Lower leg skin (tissue), 4 donors: ENCODE measurements at regions not wholly inside any gene's neighbourhood (a gene's known extent, or its start where the extent isn't known, plus 50 kb on each side); places are given as distances from the start of the nearest gene placed in this dataset.

ENCODE experiments used
- DNase-seq, 2 donors: peaks; one replicate each; pipeline ENCODE4 v3.0.0-alpha.2; 2019; ENCODE audit warnings: low spot score in 2 of 2
- H3K4me3 ChIP-seq: fragments of 200-600 bp; sonication (generic); 2 replicates; pipeline ENCODE4 v1.5.1; 2017; ENCODE audit warnings: mild to moderate bottlenecking, low read depth; ENCODE audit not compliant: poor library complexity, severe bottlenecking
- POLR2A ChIP-seq, 2 donors: fragments of 450-650 bp; IDR thresholded peaks; one replicate each; pipeline ENCODE4 v1.6.1; 2016 to 2017; ENCODE audit warnings: antibody characterized with exemption in 2 of 2, mild to moderate bottlenecking in 1 of 2, moderate library complexity in 1 of 2
- WGBS, 2 donors: methylation state at CpG; one replicate each; pipeline ENCODE4 v1.1.5; 2018; 5-methylcytosine and 5-hydroxymethylcytosine counted together
- intact Hi-C: fragments of 100-400 bp; cut with DNase I; formaldehyde crosslinking; loops from one replicate; pipeline ENCODE4 v1.15.0; 2023; ENCODE audit warnings: low total_unique reads
- TF ChIP-seq, protein P1 (sequence below), 3 donors: fragments of 450-650 bp; IDR thresholded peaks; one replicate each; pipeline ENCODE4 v1.5.1; 2016; ENCODE audit warnings: antibody characterized with exemption in 3 of 3, mild to moderate bottlenecking in 3 of 3, moderate library complexity in 2 of 3

DNA sequence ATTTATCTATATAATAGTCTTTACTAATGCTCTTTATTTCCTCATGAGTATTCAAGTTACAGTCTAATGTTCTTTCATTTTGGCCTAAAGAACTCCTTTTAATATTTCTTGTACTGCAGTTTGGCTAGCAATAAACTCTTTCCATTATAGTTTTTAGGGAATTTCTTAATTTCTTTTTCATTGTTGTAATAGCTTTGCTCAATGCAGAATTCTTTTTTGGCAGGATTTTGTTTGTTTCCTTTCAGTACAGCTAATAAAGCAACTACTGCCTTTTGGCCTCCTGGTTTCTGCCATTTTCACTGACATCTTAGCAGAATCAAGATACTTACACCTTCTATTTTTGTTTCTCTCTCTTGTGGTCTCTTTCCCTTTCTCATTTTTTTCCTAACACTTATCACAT, 390.4 kb upstream of the RGPD4 start:
- no peak for TF ChIP-seq POLR2A (IDR thresholded peaks at IDR 0.05)
- TF ChIP-seq, protein P1, sequence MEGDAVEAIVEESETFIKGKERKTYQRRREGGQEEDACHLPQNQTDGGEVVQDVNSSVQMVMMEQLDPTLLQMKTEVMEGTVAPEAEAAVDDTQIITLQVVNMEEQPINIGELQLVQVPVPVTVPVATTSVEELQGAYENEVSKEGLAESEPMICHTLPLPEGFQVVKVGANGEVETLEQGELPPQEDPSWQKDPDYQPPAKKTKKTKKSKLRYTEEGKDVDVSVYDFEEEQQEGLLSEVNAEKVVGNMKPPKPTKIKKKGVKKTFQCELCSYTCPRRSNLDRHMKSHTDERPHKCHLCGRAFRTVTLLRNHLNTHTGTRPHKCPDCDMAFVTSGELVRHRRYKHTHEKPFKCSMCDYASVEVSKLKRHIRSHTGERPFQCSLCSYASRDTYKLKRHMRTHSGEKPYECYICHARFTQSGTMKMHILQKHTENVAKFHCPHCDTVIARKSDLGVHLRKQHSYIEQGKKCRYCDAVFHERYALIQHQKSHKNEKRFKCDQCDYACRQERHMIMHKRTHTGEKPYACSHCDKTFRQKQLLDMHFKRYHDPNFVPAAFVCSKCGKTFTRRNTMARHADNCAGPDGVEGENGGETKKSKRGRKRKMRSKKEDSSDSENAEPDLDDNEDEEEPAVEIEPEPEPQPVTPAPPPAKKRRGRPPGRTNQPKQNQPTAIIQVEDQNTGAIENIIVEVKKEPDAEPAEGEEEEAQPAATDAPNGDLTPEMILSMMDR (IDR thresholded peaks at IDR 0.05) = no peak
- DNase-seq = no peak

DNA sequence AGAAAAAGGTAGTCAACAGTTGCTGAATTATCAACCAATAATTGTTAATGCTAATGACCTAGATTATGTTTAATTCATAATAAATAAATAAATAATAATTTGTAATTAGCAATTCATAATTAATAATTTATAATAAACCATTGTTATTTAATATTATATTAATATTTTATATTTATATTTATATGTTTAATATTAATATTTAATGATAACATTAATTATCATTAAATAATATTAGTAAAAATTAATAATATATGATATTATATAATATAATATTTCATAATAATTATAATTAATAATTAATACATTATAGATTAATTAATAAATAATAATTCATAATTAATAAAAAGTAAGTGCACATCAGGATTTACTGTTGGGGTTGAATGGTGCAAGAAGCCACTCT, 389.4 kb upstream of the RGPD4 start:
- H3K4me3 ChIP-seq = no peak overlapping the region
- TF ChIP-seq, protein P1 (IDR thresholded peaks at IDR 0.05) = no peak
- TF ChIP-seq POLR2A (IDR thresholded peaks at IDR 0.05) = no peak
- DNase-seq = no peak
- intact Hi-C loops = no loop called here

More for the DNA sequence above, 390.4 kb upstream of the RGPD4 start:
- H3K4me3 ChIP-seq = no peak overlapping the region
- intact Hi-C loops = no loop called here

GRCh38 chr2:107437807-107438206, 388.9 kb upstream of the RGPD4 start:
- intact Hi-C loops = no loop called here
- TF ChIP-seq POLR2A (IDR thresholded peaks at IDR 0.05) = no peak
- TF ChIP-seq, protein P1 (IDR thresholded peaks at IDR 0.05) = no peak
- H3K4me3 ChIP-seq = no peak overlapping the region
- WGBS, 2 donors = 72 to 79% methylated on average over 2 of the region's 2 CpGs
- no peak for DNase-seq

DNA sequence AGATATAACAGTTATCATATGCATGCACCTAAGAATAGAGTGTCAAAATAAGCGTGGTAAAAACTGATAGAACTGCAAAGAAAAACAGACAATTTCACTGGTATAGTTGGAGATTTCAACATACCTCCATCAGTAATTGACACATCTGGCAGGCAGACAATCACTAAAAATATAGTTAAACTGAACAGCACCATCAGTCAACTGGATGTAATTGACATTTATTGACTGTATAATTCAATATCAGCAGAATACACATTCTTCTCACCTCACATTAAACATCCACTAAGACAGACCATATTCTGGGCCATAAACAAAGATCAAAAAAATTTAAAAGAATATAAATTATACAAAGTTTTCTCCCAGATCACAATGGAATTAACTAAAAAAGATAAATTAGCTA, 378.5 kb upstream of the RGPD4 start:
- intact Hi-C loops = no loop called here
- no peak for DNase-seq
- no peak overlapping the region for H3K4me3 ChIP-seq
- no peak for TF ChIP-seq POLR2A (IDR thresholded peaks at IDR 0.05)
- TF ChIP-seq, protein P1 (IDR thresholded peaks at IDR 0.05) = no peak
- 78 to 83% methylated on average over 1 of the region's 1 CpG for WGBS, 2 donors

GRCh38 chr2:107461301-107461700, 365.4 kb upstream of the RGPD4 start:
- no peak overlapping the region for H3K4me3 ChIP-seq
- no peak for DNase-seq
- TF ChIP-seq POLR2A (IDR thresholded peaks at IDR 0.05) = no peak
- TF ChIP-seq, protein P1 (IDR thresholded peaks at IDR 0.05) = no peak
- WGBS, 2 donors = 49 to 55% methylated on average over 4 of the region's 4 CpGs
- intact Hi-C loops = no loop called here

GRCh38 chr2:107462181-107462580, 364.5 kb upstream of the RGPD4 start:
- intact Hi-C loops = no loop called here
- no peak for TF ChIP-seq POLR2A (IDR thresholded peaks at IDR 0.05)
- TF ChIP-seq, protein P1 (IDR thresholded peaks at IDR 0.05) = no peak
- DNase-seq = no peak
- WGBS, 2 donors = 79 to 93% methylated on average over 2 of the region's 2 CpGs
- H3K4me3 ChIP-seq = no peak overlapping the region
